WI38 (cell line): ENCODE measurements at regions not wholly inside any gene's neighbourhood (a gene's known extent, or its start where the extent isn't known, plus 50 kb on each side); places are given as distances from the start of the nearest gene placed in this dataset.

Source experiments
- H3K4me3 ChIP-seq: 2 replicates; pipeline ENCODE4 v1.5.1; 2011; ENCODE audit warnings: low read depth, mild to moderate bottlenecking, control low read depth, low read length
- TF ChIP-seq, protein P1 (sequence below): IDR thresholded peaks from 2 replicates; pipeline ENCODE4 v1.5.1; 2012; ENCODE audit warnings: low read depth, mild to moderate bottlenecking, control low read depth, low read length

DNA sequence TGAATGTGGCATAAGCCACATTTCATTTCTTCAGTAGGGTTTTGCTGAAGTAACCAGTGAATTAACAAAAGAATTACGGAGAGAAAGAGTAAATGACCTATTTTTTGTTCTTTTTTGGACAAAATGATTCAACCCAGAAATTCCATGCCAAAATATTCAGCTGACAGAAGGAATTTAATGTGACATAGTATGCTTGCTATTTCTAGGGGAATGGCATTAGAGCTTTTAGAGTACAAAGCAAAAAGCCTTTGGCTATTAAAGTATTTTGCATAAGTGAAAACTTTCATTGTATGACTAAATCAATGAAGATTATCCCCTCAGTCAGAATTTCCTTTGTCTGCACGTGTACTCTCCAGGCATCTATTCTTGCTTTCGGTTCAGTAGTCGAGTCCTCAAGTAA is 465.3 kb downstream of the COG6 start:
- TF ChIP-seq, protein P1, sequence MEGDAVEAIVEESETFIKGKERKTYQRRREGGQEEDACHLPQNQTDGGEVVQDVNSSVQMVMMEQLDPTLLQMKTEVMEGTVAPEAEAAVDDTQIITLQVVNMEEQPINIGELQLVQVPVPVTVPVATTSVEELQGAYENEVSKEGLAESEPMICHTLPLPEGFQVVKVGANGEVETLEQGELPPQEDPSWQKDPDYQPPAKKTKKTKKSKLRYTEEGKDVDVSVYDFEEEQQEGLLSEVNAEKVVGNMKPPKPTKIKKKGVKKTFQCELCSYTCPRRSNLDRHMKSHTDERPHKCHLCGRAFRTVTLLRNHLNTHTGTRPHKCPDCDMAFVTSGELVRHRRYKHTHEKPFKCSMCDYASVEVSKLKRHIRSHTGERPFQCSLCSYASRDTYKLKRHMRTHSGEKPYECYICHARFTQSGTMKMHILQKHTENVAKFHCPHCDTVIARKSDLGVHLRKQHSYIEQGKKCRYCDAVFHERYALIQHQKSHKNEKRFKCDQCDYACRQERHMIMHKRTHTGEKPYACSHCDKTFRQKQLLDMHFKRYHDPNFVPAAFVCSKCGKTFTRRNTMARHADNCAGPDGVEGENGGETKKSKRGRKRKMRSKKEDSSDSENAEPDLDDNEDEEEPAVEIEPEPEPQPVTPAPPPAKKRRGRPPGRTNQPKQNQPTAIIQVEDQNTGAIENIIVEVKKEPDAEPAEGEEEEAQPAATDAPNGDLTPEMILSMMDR = no peak
- H3K4me3 ChIP-seq = no peak overlapping the region

DNA sequence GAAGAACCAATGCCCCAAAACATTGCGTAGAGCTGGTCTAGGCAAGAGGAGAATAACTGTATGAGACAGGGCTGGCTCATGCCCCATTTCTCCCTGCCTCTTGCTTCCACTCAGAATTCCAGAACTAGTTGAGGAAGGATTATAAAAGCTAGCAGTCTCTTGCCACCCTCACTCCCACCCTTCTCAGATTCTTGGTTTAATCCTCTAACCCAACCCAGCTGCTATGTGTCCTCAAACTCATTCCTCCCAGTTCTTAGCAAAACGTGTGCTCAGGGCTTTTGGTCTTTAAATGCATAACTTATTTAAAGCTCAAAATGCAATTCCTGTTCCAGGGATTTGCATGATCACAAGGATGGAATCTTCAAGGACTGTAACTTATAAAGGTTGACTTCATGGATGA is 466.3 kb downstream of the COG6 start:
- TF ChIP-seq, protein P1 = no peak

DNA sequence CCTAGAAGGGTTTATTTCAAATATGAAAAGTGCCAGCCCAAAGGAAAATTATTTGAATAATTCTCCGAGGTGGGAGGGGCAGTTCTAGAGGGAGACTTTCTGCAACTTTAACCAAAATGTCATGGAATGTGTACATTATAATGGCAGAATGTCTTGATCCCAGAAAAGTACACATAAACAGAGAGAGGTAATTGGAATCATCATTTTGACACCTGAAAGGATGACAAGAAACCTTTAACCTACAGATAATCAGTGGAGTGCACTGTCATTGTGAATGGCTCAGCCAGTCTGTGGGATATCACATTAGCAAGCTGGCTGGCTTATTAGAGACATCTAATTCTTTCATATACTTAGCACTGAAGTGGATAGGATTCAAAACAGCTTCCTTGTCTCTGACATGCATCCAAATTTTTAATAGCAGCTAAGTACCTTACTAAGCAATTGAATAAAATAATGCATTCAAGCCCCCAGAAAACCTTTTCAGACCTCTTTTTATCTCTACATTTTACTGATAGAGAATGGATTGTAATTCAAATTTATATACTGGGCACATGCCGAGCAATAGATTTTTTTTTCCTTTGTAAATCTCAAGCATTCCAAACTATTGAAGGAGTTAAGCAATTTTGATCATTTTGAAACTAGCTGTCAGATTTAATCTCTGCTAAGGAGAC is 468.6 kb downstream of the COG6 start:
- H3K4me3 ChIP-seq = no peak overlapping the region
- TF ChIP-seq, protein P1 = no peak

More for the DNA sequence above, 466.3 kb downstream of the COG6 start:
- no peak overlapping the region for H3K4me3 ChIP-seq

DNA sequence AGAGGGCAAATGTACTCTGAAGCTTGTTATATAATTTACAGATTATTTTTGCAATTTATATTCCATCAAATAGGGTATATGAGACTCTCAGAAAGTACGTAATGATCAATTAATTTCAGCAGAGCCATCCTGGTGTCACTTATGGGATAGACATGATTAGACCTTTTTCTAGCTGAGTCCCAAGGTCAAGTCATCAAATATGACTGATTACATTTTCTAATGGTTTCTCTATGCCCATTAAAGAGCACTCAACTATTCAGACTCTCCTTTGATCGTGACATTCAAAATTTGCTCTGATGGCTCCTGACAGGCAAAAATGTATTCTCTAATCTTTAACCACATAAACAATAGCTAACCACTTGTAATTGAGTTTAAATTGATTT is 469.2 kb downstream of the COG6 start:
- TF ChIP-seq, protein P1 = no peak
- H3K4me3 ChIP-seq = no peak overlapping the region

DNA sequence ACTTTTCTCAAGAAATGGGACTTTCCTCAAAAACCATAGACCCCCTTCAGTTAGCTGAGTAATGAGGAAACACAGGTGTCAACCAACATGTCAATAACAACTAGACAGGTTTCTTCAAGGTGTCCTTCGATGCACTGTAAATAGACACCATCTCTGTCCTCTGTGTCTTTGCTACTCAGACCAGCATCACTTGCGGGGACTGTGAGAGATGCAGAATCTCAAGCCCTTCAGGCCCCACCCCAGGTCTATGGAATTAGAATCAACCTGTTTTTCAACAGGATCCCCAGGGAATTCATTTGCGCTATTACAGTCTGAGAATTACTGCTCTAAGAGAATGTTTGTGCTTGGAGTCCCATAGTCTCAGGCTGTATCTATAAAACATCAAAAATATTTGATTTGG is 469.9 kb downstream of the COG6 start:
- TF ChIP-seq, protein P1 = no peak
- no peak overlapping the region for H3K4me3 ChIP-seq

DNA sequence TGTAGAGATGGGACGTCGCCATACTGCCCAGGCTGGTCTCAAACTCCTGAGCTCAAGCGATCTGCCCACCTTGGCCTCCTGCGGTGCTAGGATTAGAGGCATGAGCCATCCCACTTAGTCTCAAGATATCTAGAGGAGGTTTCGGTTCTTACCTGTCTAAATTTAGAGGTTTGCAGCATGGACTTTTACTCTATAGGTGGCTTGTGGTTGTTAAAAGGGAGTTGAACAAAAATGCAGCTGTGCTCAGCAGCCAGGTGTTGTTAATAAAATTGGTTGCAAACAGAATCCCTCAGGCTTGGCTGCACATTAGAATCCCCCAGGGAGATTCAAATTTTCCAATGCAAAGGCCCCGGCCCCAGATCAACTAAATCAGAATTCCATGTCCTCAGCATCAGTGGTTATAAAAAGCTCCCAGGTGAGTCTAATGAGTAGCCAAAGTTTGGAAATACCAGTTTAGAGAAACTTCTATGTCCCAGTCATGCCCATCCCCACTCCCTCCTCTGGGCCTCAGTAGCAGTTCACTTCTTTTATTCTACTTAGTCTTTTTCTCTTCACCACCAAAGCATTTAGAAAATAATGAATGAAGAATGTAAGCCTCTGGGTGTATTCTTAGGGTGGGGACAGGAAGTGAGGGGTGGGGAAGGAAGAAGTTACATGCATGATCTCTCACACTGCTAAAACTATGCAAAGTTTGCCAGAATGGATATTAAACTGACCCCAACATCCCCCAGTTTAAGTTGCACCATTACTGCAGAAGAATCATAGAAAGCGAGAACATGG is 471.0 kb downstream of the COG6 start:
- no peak overlapping the region for H3K4me3 ChIP-seq

More for the DNA sequence above, 471.0 kb downstream of the COG6 start:
- TF ChIP-seq, protein P1 = no peak
